Lung (tissue), 11 donors: ENCODE measurements at regions not wholly inside any gene's neighbourhood (a gene's known extent, or its start where the extent isn't known, plus 50 kb on each side); places are given as distances from the start of the nearest gene placed in this dataset.

Experiments
- ATAC-seq: fragments of 200-7000 bp; cut with Tn5 transposase; one replicate; pipeline ENCODE4 v1.9.1; 2020; ENCODE audit warnings: moderate number of reproducible peaks; ENCODE audit not compliant: insufficient read depth, low FRiP score
- DNase-seq, 3 donors: peaks; one replicate each; pipeline ENCODE4 v3.0.0-alpha.2; 2013 to 2017
- H3K27ac ChIP-seq, 2 donors: one replicate each; pipeline ENCODE4 v1.5.1; 2013; ENCODE audit warnings: mild to moderate bottlenecking in 2 of 2, moderate library complexity in 2 of 2, control low read depth in 1 of 2, inconsistent platforms in 1 of 2, low read depth in 1 of 2, low read length in 1 of 2
- H3K27me3 ChIP-seq, 3 donors: one replicate each; pipeline ENCODE4 v1.5.1; 2013; ENCODE audit warnings: low read length in 2 of 3; ENCODE audit not compliant: control insufficient read depth in 3 of 3, insufficient read depth in 3 of 3
- H3K36me3 ChIP-seq, 4 donors: one replicate each; pipeline ENCODE4 v1.5.1; 2013; ENCODE audit warnings: low read length in 4 of 4, mild to moderate bottlenecking in 1 of 4, moderate library complexity in 1 of 4; ENCODE audit not compliant: control insufficient read depth in 4 of 4, insufficient read depth in 4 of 4
- H3K4me1 ChIP-seq, 5 donors: one replicate each; pipeline ENCODE4 v1.5.1; 2013; ENCODE audit warnings: low read length in 5 of 5, mild to moderate bottlenecking in 2 of 5, moderate library complexity in 1 of 5; ENCODE audit not compliant: control insufficient read depth in 5 of 5, insufficient read depth in 5 of 5
- H3K4me3 ChIP-seq: one replicate; pipeline ENCODE4 v1.5.1; 2013; ENCODE audit warnings: mild to moderate bottlenecking, control low read depth, moderate library complexity
- H3K9ac ChIP-seq, 2 donors: one replicate each; pipeline ENCODE4 v1.5.1; 2013; ENCODE audit warnings: low read length in 2 of 2, control low read depth in 1 of 2; ENCODE audit not compliant: insufficient read depth in 1 of 2
- H3K9me3 ChIP-seq, 4 donors: one replicate each; pipeline ENCODE4 v1.5.1; 2013; ENCODE audit warnings: low read length in 3 of 4, mild to moderate bottlenecking in 1 of 4, moderate library complexity in 1 of 4; ENCODE audit not compliant: control insufficient read depth in 4 of 4, insufficient read depth in 3 of 4
- WGBS, 2 donors: extraction: QIAGEN DNeasy Blood & Tissue Kit; methylation state at CpG; one replicate each; pipeline ENCODE4 v1.1.7; 2013; 5-methylcytosine and 5-hydroxymethylcytosine counted together
- TF ChIP-seq, protein P1 (sequence below): IDR thresholded peaks from 2 replicates; pipeline ENCODE4 v1.5.1; 2012; ENCODE audit warnings: mild to moderate bottlenecking; ENCODE audit errors: control extremely low read depth, extremely low read depth
- donor health status: control.
- donor health status: control.
- donor health status: Bipolar disorder and iron deficiency.
- donor health status: healthy.
- donor health status: DM: yes; HTN: yes; CAD: no.

DNA sequence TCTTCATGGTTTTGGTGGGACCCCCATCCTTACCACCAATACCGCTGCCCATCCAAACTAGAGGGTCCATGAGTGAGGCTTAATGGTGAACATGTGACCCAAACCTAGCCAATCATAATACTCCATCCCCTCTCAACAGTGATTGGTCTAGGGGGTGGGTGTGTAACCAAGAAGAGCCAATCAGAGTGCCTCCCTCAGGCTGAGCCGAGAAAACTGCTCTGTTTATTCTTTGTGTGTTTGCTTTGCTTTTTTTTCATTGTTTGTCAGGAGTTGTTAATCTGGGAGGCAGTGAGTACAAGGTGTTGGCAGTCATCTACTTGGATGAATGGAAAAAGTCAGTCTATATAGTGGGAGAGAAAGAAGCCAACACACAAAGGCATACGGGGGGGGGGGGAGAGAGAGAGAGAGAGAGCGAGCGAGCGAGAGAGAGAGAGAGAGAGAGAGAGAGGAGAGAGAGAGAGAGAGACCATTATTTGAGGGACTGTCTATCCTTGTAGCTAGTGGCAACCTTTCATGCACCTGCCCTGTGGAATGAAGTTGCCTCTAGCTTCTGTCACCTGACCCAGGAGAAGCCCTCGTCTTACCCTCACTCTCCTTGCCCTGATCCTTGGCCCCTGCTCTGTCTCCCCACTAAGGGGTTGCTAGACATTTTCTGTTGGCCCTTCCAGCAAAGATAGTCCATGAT is 441.7 kb downstream of the TYW1 start:
- H3K9me3 ChIP-seq, result peaks cover 0 to 1% (median 0%) of the 10 kb centered on the region in 4 donors
- no peak overlapping the region for H3K4me3 ChIP-seq
- no peaks in the 10 kb centered on the region for H3K4me1 ChIP-seq
- no peak overlapping the region for H3K9ac ChIP-seq
- no peak for DNase-seq
- TF ChIP-seq, protein P1, sequence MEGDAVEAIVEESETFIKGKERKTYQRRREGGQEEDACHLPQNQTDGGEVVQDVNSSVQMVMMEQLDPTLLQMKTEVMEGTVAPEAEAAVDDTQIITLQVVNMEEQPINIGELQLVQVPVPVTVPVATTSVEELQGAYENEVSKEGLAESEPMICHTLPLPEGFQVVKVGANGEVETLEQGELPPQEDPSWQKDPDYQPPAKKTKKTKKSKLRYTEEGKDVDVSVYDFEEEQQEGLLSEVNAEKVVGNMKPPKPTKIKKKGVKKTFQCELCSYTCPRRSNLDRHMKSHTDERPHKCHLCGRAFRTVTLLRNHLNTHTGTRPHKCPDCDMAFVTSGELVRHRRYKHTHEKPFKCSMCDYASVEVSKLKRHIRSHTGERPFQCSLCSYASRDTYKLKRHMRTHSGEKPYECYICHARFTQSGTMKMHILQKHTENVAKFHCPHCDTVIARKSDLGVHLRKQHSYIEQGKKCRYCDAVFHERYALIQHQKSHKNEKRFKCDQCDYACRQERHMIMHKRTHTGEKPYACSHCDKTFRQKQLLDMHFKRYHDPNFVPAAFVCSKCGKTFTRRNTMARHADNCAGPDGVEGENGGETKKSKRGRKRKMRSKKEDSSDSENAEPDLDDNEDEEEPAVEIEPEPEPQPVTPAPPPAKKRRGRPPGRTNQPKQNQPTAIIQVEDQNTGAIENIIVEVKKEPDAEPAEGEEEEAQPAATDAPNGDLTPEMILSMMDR, result no peak
- WGBS, 2 donors, result 51 to 73% methylated on average over 7 of the region's 7 CpGs
- H3K27ac ChIP-seq, result no peak overlapping the region
- peaks cover 0 to 4% (median 0%) of the 10 kb centered on the region in 3 donors for H3K27me3 ChIP-seq
- no peaks in the 10 kb centered on the region for H3K36me3 ChIP-seq
- no peak for ATAC-seq

DNA sequence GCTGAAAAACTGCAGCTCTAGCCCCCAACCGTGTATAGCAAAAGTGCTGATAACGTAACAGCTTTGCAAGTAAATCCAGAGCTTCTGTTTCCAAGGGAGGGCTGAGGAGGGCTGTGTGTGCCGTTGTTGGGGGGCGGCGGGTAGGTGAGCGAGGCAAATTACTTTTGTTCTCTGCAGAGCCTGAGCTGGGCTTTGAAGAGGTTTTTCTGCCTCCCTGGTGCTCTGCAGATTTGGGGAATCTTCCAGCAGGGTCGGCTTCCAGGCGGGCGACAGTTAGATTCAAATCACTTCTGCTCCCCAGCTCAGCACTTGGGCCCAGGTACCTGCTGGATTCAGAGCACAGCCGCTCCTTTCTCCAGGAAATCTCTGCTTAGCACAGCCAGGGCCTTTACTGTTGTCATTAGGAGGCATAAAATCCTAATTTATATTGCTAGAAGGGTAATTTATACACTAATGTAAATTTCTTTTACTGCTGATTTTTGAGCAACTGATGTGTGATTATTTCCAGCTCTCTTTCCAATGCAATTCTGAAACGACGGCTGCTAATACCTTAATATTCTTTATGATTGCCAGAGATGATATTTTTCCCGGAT is 442.4 kb downstream of the TYW1 start:
- DNase-seq (no peak), ATAC-seq (no peak)
- Histone ChIP-seq H3K36me3 (no peaks in the 10 kb centered on the region), H3K9me3 (no peaks in the 10 kb centered on the region), H3K27ac (no peak overlapping the region), H3K4me1 (no peaks in the 10 kb centered on the region), H3K9ac (no peak overlapping the region), H3K4me3 (no peak overlapping the region), H3K27me3 (peaks cover 0 to 4% (median 0%) of the 10 kb centered on the region in 3 donors)
- WGBS, 2 donors, result 58 to 72% methylated on average over 13 of the region's 13 CpGs
- TF ChIP-seq, protein P1, result no peak

DNA sequence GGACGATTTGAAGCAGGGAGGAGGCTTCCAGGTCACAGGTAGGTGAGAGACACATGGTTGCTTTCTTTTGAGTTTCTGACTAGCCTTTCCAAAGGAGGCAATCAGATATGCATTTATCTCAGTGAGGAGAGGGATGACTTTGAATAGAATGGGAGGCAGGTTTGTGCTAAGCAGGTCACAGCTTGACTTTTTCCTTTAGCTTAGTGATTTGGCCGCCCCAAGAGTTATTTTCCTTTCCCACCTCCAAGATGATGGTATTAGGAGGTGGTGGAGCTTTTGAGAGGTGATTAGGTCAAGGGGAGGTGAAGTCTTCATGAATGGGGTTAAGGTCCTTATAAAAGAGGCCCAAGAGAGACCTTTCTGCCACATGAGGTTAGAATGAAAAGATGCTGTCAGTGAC is 443.7 kb downstream of the TYW1 start:
- Histone ChIP-seq H3K9ac (no peak overlapping the region), H3K9me3 (peaks cover 0 to 7% (median 2%) of the 10 kb centered on the region in 4 donors), H3K27me3 (peaks cover 0 to 2% (median 0%) of the 10 kb centered on the region in 3 donors), H3K4me1 (no peaks in the 10 kb centered on the region), H3K27ac (no peak overlapping the region), H3K4me3 (no peak overlapping the region), H3K36me3 (no peaks in the 10 kb centered on the region)
- TF ChIP-seq, protein P1, result no peak
- WGBS, 2 donors, result 0 to 47% methylated on average over 2 of the region's 2 CpGs
- no peak for ATAC-seq
- no peak for DNase-seq
